ENCODE measurements at regions not wholly inside any gene's neighbourhood (a gene's known extent, or its start where the extent isn't known, plus 50 kb on each side); places are given as distances from the start of the nearest gene placed in this dataset.

GRCh38 chr1:102640872-102641271, 467.4 kb downstream of the COL11A1 start:
- Histone ChIP-seq H3K27ac (ENCODE audit: control insufficient read depth, insufficient read depth, low read length) (no peak overlapping the region), H3K4me2 (ENCODE audit: control insufficient read depth, extremely low read depth, insufficient read depth, low read depth, low read length) (no peak overlapping the region), H3K9me1 (ENCODE audit: control insufficient read depth, extremely low read depth, insufficient read depth, low read length) (no peaks in the 10 kb centered on the region), H3K9me3 (ENCODE audit: control insufficient read depth, low read depth, low read length) (no peaks in the 10 kb centered on the region), H3K4me1 (ENCODE audit: control insufficient read depth, extremely low read depth, insufficient read depth, low read length) (no peaks in the 10 kb centered on the region), H4K20me1 (ENCODE audit: control insufficient read depth, extremely low read depth, insufficient read depth, low read length) (no peaks in the 10 kb centered on the region), H3K27me3 (ENCODE audit: control insufficient read depth, extremely low read depth, insufficient read depth, low read length) (no peaks in the 10 kb centered on the region), H3K36me3 (ENCODE audit: control insufficient read depth in 2 of 2, extremely low read depth in 1 of 2, insufficient read depth in 2 of 2, low read length in 2 of 2) (no peaks in the 10 kb centered on the region), H3K79me2 (ENCODE audit: control insufficient read depth, insufficient read depth, low read length) (no peaks in the 10 kb centered on the region), H2AFZ (ENCODE audit: control insufficient read depth, low read length) (no peak overlapping the region), H3K4me3 (ENCODE audit: control insufficient read depth in 2 of 3, extremely low read depth in 1 of 3, insufficient read depth in 2 of 3, low read depth in 1 of 3, low read length in 3 of 3) (no peak overlapping the region), H3K9ac (ENCODE audit: control insufficient read depth, extremely low read depth, insufficient read depth, low read length) (no peak overlapping the region)
- no peak for FAIRE-seq
- TF ChIP-seq EZH2 (IDR thresholded peaks at IDR 0.05; ENCODE audit: low read length), result no peak
- TF ChIP-seq, protein P1, sequence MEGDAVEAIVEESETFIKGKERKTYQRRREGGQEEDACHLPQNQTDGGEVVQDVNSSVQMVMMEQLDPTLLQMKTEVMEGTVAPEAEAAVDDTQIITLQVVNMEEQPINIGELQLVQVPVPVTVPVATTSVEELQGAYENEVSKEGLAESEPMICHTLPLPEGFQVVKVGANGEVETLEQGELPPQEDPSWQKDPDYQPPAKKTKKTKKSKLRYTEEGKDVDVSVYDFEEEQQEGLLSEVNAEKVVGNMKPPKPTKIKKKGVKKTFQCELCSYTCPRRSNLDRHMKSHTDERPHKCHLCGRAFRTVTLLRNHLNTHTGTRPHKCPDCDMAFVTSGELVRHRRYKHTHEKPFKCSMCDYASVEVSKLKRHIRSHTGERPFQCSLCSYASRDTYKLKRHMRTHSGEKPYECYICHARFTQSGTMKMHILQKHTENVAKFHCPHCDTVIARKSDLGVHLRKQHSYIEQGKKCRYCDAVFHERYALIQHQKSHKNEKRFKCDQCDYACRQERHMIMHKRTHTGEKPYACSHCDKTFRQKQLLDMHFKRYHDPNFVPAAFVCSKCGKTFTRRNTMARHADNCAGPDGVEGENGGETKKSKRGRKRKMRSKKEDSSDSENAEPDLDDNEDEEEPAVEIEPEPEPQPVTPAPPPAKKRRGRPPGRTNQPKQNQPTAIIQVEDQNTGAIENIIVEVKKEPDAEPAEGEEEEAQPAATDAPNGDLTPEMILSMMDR (optimal IDR thresholded peaks at IDR 0.05 in 1 of 3, IDR thresholded peaks at IDR 0.05 in 1 of 3, conservative IDR thresholded peaks at IDR 0.05 in 1 of 3; ENCODE audit: extremely low read depth in 1 of 3, insufficient read depth in 2 of 3, low read length in 3 of 3), result no peak
- dilution Hi-C loops (cut with MboI; ENCODE audit: extremely low pct_ligation_motif_present, low sequenced_read_pairs), result no loop called here
- no peak for DNase-seq (ENCODE audit: low read depth, low spot score)

DNA sequence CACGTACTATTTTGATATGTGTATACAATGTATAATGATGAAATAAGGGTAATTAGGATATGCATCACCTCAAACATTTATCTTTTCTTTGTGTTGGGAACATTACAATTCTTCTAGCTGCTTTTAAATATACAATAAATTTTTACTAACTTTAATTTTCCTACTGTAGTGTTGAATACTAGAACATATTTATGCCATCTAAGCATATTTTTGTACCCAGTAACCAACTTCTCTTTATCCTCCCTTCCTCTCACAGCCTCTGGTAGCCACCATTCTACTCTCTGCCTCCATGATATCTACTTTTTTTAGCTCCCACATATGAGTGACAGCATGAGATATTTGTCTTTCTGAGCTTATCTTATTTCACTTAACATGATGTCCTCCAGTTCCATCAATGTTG, 468.0 kb downstream of the COL11A1 start:
- dilution Hi-C loops (cut with MboI; ENCODE audit: extremely low pct_ligation_motif_present, low sequenced_read_pairs), result no loop called here
- Histone ChIP-seq H3K36me3 (ENCODE audit: control insufficient read depth in 2 of 2, extremely low read depth in 1 of 2, insufficient read depth in 2 of 2, low read length in 2 of 2) (no peaks in the 10 kb centered on the region), H3K27me3 (ENCODE audit: control insufficient read depth, extremely low read depth, insufficient read depth, low read length) (no peaks in the 10 kb centered on the region), H3K4me3 (ENCODE audit: control insufficient read depth in 2 of 3, extremely low read depth in 1 of 3, insufficient read depth in 2 of 3, low read depth in 1 of 3, low read length in 3 of 3) (no peak overlapping the region), H4K20me1 (ENCODE audit: control insufficient read depth, extremely low read depth, insufficient read depth, low read length) (no peaks in the 10 kb centered on the region), H3K4me1 (ENCODE audit: control insufficient read depth, extremely low read depth, insufficient read depth, low read length) (no peaks in the 10 kb centered on the region), H2AFZ (ENCODE audit: control insufficient read depth, low read length) (no peak overlapping the region), H3K9me1 (ENCODE audit: control insufficient read depth, extremely low read depth, insufficient read depth, low read length) (no peaks in the 10 kb centered on the region), H3K79me2 (ENCODE audit: control insufficient read depth, insufficient read depth, low read length) (no peaks in the 10 kb centered on the region), H3K9me3 (ENCODE audit: control insufficient read depth, low read depth, low read length) (no peaks in the 10 kb centered on the region), H3K4me2 (ENCODE audit: control insufficient read depth, extremely low read depth, insufficient read depth, low read depth, low read length) (no peak overlapping the region), H3K27ac (ENCODE audit: control insufficient read depth, insufficient read depth, low read length) (no peak overlapping the region), H3K9ac (ENCODE audit: control insufficient read depth, extremely low read depth, insufficient read depth, low read length) (no peak overlapping the region)
- FAIRE-seq, result no peak
- no peak for DNase-seq (ENCODE audit: low read depth, low spot score)
- no peak for TF ChIP-seq EZH2 (IDR thresholded peaks at IDR 0.05; ENCODE audit: low read length)
- TF ChIP-seq, protein P1 (optimal IDR thresholded peaks at IDR 0.05 in 1 of 3, IDR thresholded peaks at IDR 0.05 in 1 of 3, conservative IDR thresholded peaks at IDR 0.05 in 1 of 3; ENCODE audit: extremely low read depth in 1 of 3, insufficient read depth in 2 of 3, low read length in 3 of 3), result no peak

Measured in keratinocyte (primary cell).